Psoas muscle (tissue), 7 donors: ENCODE measurements at regions not wholly inside any gene's neighbourhood (a gene's known extent, or its start where the extent isn't known, plus 50 kb on each side); places are given as distances from the start of the nearest gene placed in this dataset.
"Not testable (repeated sequence)": the region's sequence is repeated elsewhere in the genome, so short reads cannot be mapped to it uniquely, and the experiment has no call there.

ENCODE experiments used
- ATAC-seq, 4 donors: fragments of 200-7000 bp; cut with Tn5 transposase; one replicate each; pipeline ENCODE4 v1.9.1; 2020; ENCODE audit warnings: moderate library complexity in 3 of 4, mild to moderate bottlenecking in 2 of 4
- DNase-seq, 2 donors: peaks; one replicate each; pipeline ENCODE4 v3.0.0-alpha.2; 2020
- H3K27ac ChIP-seq: fragments of 200-600 bp; one replicate; pipeline ENCODE4 v1.8.0; 2022
- H3K27me3 ChIP-seq, 3 donors: fragments of 200-600 bp in 1 of 3; one replicate each; pipeline versions ENCODE4 v1.6.1 to v1.8.0; 2013 to 2022; ENCODE audit warnings: low read length in 2 of 3, mild to moderate bottlenecking in 2 of 3, moderate library complexity in 1 of 3; ENCODE audit not compliant: insufficient read depth in 3 of 3
- H3K36me3 ChIP-seq, 2 donors: fragments of 200-600 bp in 1 of 2; one replicate each; pipeline versions ENCODE4 v1.6.1 to v1.8.0; 2013 to 2022; ENCODE audit warnings: low read depth in 1 of 2, mild to moderate bottlenecking in 1 of 2, moderate library complexity in 1 of 2; ENCODE audit not compliant: insufficient read depth in 1 of 2
- H3K4me1 ChIP-seq: fragments of 200-600 bp; one replicate; pipeline ENCODE4 v1.8.0; 2022
- H3K4me3 ChIP-seq: fragments of 200-600 bp; one replicate; pipeline ENCODE4 v1.8.0; 2022; ENCODE audit warnings: mild to moderate bottlenecking
- H3K9me3 ChIP-seq: fragments of 200-600 bp; one replicate; pipeline ENCODE4 v1.8.0; 2022
- WGBS, 3 donors: extraction: QIAGEN DNeasy Blood & Tissue Kit; methylation state at CpG; one replicate each; pipeline versions ENCODE4 v1.1.6 to v1.1.7; 2013; 5-methylcytosine and 5-hydroxymethylcytosine counted together
- intact Hi-C, 2 donors: fragments of 100-400 bp; cut with DNase I; formaldehyde crosslinking; loops; one replicate each; pipeline versions ENCODE4 v1.11.0 to v1.14.2; 2022
- TF ChIP-seq, protein P1 (sequence below): fragments of 200-600 bp; IDR thresholded peaks from one replicate; pipeline ENCODE4 v1.8.0; 2022; ENCODE audit warnings: antibody characterized with exemption
- donor health status: healthy with polysubstance abuse.
- donor health status: DM: no; HTN: no; CAD: no; lungs with moderate emphysema.
- donor health status: Bipolar disorder and iron deficiency.
- donor health status: healthy.
- donor health status: DM: yes; HTN: yes; CAD: no.
- donor health status: DM: no; HTN: no; CAD: no.
- donor health status: DM: yes; HTN: yes; CAD: no.

DNA sequence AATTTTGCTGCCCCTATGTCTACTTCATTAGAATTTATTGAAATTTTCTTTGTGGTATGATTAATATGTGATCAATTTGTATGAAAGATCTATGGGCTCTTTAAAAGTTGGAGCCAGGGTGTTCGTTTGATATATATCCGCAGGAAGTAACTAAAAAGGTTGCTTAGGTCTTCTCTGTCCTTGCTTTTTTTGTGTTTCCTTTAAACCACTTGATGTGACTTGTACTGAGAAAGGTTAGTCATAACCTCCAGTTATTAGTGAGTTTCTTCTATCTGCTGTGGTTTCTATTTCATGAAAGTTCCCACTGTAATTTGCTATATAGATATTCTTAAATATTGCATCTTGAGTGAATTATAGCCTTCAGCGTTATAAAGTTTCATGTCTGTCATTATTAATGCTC, 585.3 kb upstream of the ARID1B start:
- no peaks in the 10 kb centered on the region for H3K9me3 ChIP-seq
- TF ChIP-seq, protein P1, sequence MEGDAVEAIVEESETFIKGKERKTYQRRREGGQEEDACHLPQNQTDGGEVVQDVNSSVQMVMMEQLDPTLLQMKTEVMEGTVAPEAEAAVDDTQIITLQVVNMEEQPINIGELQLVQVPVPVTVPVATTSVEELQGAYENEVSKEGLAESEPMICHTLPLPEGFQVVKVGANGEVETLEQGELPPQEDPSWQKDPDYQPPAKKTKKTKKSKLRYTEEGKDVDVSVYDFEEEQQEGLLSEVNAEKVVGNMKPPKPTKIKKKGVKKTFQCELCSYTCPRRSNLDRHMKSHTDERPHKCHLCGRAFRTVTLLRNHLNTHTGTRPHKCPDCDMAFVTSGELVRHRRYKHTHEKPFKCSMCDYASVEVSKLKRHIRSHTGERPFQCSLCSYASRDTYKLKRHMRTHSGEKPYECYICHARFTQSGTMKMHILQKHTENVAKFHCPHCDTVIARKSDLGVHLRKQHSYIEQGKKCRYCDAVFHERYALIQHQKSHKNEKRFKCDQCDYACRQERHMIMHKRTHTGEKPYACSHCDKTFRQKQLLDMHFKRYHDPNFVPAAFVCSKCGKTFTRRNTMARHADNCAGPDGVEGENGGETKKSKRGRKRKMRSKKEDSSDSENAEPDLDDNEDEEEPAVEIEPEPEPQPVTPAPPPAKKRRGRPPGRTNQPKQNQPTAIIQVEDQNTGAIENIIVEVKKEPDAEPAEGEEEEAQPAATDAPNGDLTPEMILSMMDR: no peak
- no peak for ATAC-seq
- WGBS, 3 donors: 57 to 74% (median 72%) methylated on average over 3 of the region's 3 CpGs
- no peaks in the 10 kb centered on the region for H3K36me3 ChIP-seq
- DNase-seq: no peak
- H3K4me1 ChIP-seq: no peaks in the 10 kb centered on the region
- H3K4me3 ChIP-seq: no peak overlapping the region
- intact Hi-C loops: no loop called here
- no peaks in the 10 kb centered on the region for H3K27me3 ChIP-seq
- H3K27ac ChIP-seq: no peak overlapping the region

DNA sequence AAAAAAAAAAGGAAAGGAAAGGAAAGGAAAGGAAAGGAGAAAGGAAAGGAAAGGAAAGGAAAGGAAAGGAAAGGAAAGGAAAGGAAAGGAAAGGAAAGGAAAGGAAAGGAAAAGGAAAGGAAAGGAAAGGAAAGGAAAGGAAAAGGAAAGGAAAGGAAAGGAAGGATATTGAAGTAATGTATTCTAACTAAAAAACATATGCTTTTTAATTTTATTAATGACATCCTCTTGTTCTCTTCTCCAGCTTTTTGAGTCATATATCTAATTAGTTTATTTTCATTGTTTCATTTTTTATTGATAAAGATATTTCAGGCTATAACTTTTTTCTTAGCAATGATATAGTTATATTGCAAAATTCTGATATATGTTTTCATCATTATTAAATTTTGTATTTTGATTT, 585.8 kb upstream of the ARID1B start:
- H3K27ac ChIP-seq, ATAC-seq, intact Hi-C loops, H3K4me3 ChIP-seq, H3K4me1 ChIP-seq, DNase-seq, H3K9me3 ChIP-seq, H3K36me3 ChIP-seq, H3K27me3 ChIP-seq: not testable (repeated sequence)

DNA sequence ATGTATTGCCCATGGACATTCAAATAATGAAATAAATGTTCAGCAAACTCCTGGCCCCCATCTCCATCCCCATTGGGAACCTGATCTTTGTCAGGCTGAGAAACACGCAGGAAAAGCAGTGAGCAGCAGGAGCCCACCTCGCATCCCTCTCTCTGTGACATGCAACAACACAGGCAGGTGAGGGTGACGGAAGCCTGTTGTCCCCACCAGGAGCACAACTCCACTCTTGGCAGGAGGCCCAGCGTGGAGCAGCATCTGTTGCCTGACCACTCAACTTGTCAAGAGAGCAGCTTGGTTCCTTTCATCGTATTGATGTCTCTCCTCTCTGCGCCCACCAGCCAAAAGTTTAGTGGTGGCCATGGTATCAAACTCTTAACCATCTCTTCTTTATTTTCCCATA, 586.9 kb upstream of the ARID1B start:
- Histone ChIP-seq H3K36me3 (no peaks in the 10 kb centered on the region), H3K4me3 (no peak overlapping the region), H3K4me1 (no peaks in the 10 kb centered on the region), H3K27ac (no peak overlapping the region), H3K9me3 (no peaks in the 10 kb centered on the region), H3K27me3 (no peaks in the 10 kb centered on the region)
- 78 to 83% (median 79%) methylated on average over 6 of the region's 6 CpGs for WGBS, 3 donors
- intact Hi-C loops: no loop called here
- ATAC-seq: no peak
- DNase-seq: no peak
- TF ChIP-seq, protein P1: no peak

DNA sequence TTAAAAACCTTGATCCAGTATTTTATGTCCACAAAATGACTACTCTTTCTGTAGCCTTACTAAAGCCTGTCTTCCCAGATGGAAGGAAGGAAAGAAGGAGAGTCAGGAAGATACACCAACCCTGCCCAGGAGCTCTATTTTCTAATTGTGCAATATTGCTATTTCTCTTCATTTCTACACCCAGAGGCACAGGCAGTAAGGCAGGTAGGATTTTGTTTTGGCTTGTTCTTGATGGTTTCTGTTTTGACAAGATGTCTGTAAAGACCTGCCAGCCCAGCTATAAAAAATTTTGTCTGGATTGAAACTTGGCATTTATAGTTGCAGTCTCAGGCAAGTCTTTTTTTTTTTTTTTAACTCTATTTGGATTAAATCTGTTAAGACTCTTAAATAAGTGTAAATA, 587.5 kb upstream of the ARID1B start:
- no peaks in the 10 kb centered on the region for H3K9me3 ChIP-seq
- H3K4me3 ChIP-seq: no peak overlapping the region
- H3K27me3 ChIP-seq: no peaks in the 10 kb centered on the region
- no peaks in the 10 kb centered on the region for H3K4me1 ChIP-seq
- TF ChIP-seq, protein P1: no peak
- intact Hi-C loops: no loop called here
- DNase-seq: no peak
- no peak overlapping the region for H3K27ac ChIP-seq
- no peak for ATAC-seq
- H3K36me3 ChIP-seq: no peaks in the 10 kb centered on the region

DNA sequence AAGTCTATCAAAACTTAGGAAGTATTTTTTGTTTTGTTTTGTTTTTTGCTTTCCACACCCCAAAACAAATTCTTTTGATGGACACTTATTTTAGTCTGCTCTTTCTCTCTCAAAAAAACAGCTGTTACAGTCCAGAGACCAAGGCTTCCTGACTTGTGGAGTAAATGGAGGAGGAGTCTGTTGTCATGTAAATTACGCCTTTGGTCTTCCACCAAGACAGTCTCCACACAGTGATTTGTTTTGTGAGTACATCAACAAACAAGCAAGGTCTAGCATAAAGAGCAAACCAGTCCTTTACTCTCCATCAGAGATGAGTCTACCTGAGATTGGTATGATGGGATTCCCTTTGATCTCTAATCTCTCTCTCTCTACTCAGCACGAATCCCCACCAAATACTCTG, 588.0 kb upstream of the ARID1B start:
- Histone ChIP-seq H3K27ac (no peak overlapping the region), H3K9me3 (no peaks in the 10 kb centered on the region), H3K27me3 (no peaks in the 10 kb centered on the region), H3K4me1 (no peaks in the 10 kb centered on the region), H3K4me3 (no peak overlapping the region), H3K36me3 (no peaks in the 10 kb centered on the region)
- no peak for ATAC-seq
- DNase-seq: no peak
- TF ChIP-seq, protein P1: no peak
- 58 to 69% (median 62%) methylated on average over 2 of the region's 2 CpGs for WGBS, 3 donors
- intact Hi-C loops: no loop called here
